Fibroblast of pulmonary artery (primary cell): ENCODE measurements at regions not wholly inside any gene's neighbourhood (a gene's known extent, or its start where the extent isn't known, plus 50 kb on each side); places are given as distances from the start of the nearest gene placed in this dataset.
"Not testable (repeated sequence)": the region's sequence is repeated elsewhere in the genome, so short reads cannot be mapped to it uniquely, and the experiment has no call there.

Experiments used
- DNase-seq: peaks from one replicate; pipeline ENCODE4 v3.0.0-alpha.2; 2010; ENCODE audit warnings: low read depth
- H3K4me3 ChIP-seq: replicated peaks from 2 replicates; pipeline ENCODE4 v1.5.1; 2011; ENCODE audit warnings: low read depth, mild to moderate bottlenecking, control low read depth, low read length, moderate library complexity
- TF ChIP-seq, protein P1 (sequence below): IDR thresholded peaks from 2 replicates; pipeline ENCODE4 v1.5.1; 2011; ENCODE audit warnings: mild to moderate bottlenecking, control low read depth, low read length, inconsistent platforms; ENCODE audit errors: missing control alignments

DNA sequence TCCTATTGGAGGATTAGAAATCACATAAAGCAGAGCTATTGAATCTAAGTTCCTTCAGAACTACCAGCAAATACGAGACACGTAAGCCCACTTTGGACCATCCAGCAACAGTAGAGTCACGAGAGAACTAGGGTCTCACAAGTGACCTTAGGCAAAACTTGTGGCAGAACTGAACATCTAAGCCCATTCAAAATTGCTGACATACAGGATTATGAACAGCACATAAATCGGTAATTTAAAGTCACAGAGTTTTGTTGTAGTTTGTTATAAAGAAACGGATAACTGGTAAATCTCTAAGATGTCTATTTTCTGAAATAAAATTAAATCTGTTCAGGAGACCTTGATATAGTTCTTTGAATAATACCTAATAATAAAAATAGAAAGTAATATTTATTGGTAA is 1366.0 kb downstream of the NCAM2 start:
- DNase-seq, result no peak
- TF ChIP-seq, protein P1, sequence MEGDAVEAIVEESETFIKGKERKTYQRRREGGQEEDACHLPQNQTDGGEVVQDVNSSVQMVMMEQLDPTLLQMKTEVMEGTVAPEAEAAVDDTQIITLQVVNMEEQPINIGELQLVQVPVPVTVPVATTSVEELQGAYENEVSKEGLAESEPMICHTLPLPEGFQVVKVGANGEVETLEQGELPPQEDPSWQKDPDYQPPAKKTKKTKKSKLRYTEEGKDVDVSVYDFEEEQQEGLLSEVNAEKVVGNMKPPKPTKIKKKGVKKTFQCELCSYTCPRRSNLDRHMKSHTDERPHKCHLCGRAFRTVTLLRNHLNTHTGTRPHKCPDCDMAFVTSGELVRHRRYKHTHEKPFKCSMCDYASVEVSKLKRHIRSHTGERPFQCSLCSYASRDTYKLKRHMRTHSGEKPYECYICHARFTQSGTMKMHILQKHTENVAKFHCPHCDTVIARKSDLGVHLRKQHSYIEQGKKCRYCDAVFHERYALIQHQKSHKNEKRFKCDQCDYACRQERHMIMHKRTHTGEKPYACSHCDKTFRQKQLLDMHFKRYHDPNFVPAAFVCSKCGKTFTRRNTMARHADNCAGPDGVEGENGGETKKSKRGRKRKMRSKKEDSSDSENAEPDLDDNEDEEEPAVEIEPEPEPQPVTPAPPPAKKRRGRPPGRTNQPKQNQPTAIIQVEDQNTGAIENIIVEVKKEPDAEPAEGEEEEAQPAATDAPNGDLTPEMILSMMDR, result no peak
- H3K4me3 ChIP-seq, result no peak overlapping the region

- no peak for DNase-seq
- H3K4me3 ChIP-seq, result no peak overlapping the region
- TF ChIP-seq, protein P1, result no peak
These were observed 1376.2 kb downstream of the NCAM2 start for GRCh38 chr21:22374218-22374969.

DNA sequence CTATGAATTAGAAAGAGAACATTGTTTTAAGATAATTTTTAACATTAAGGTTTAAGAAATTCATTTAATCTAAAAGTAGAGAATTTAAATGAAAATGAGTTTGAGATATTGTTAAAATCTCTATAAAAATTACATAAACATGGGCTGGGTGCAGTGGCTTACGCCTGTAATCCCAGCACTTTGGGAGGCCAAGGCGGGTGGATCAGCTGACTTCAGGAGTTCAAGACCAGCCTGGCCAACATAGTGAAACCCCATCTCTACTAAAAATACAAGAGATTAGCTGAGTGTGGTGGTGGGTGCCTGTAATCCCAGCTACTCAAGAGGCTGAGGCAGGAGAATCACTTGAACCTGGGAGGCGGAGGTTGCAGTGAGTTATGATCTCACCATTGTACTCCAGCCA is 1379.6 kb downstream of the NCAM2 start:
- not testable (repeated sequence) for H3K4me3 ChIP-seq, DNase-seq

GRCh38 chr21:22393324-22393723 is 1395.1 kb downstream of the NCAM2 start:
- no peak for DNase-seq
- H3K4me3 ChIP-seq, result no peak overlapping the region
- TF ChIP-seq, protein P1, result no peak

DNA sequence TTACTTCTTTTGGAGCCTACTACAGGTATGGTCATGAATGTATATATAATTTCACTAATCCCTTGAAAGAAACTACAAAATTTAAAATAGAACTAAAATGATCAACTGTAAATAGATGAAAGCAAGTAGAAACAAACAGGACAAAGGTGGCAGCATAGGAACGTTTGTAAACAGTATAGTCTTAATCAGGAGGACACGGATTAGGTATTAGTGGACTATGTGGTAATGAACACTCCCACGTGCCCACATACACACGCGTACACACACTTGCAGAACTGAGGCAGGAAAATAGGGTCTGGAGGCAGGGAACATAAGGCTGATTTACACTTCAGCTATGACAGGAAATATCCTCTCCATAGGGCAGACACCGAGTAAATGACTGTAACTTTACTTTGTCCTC is 1397.8 kb downstream of the NCAM2 start:
- DNase-seq, result no peak
- TF ChIP-seq, protein P1, result no peak
- no peak overlapping the region for H3K4me3 ChIP-seq

- DNase-seq, result no peak
- no peak overlapping the region for H3K4me3 ChIP-seq
- TF ChIP-seq, protein P1, result no peak
These were observed 1401.7 kb downstream of the NCAM2 start for GRCh38 chr21:22399681-22400514.

- DNase-seq, result no peak
- TF ChIP-seq, protein P1, result no peak
- H3K4me3 ChIP-seq, result no peak overlapping the region
These were observed 1411.4 kb downstream of the NCAM2 start for GRCh38 chr21:22409571-22409970.
